IMR-90 (cell line): ENCODE measurements at regions not wholly inside any gene's neighbourhood (a gene's known extent, or its start where the extent isn't known, plus 50 kb on each side); places are given as distances from the start of the nearest gene placed in this dataset.

ENCODE experiments used
- ATAC-seq: fragments of 200-7000 bp; cut with Tn5 transposase; 2 replicates; pipeline ENCODE4 v1.9.1; 2020; ENCODE audit warnings: low read depth, mild to moderate bottlenecking, moderate library complexity
- BruUV-seq: library from RNA; stranded (reverse); fragments of 400-500 nt; replicated peaks from 2 replicates; lab custom pipeline; 2021; lab: Mats Ljungman, UMichigan
- CTCF ChIA-PET: fragments of 300-600 bp; formaldehyde crosslinking; extraction: SDS; loops from one replicate; lab custom pipeline; 2021; ENCODE audit warnings: antibody characterized with exemption; lab: Yijun Ruan, JAX
- POLR2A ChIA-PET: fragments of 300-600 bp; sonication (Branson Sonifier 250); formaldehyde crosslinking; loops from one replicate; lab custom pipeline; 2022; ENCODE audit warnings: antibody characterized with exemption; ENCODE audit not compliant: unreplicated experiment; lab: Charles Lee
- DNase-seq: peaks from one replicate; pipeline ENCODE4 v3.0.0; 2013
- H2AFZ ChIP-seq: replicated peaks from 2 replicates; pipeline ENCODE3; 2013; ENCODE audit warnings: low read length, mild to moderate bottlenecking; ENCODE audit not compliant: poor library complexity
- H2AK5ac ChIP-seq: 2 replicates; pipeline ENCODE4 v1.6.1; 2013; ENCODE audit warnings: low read depth, low read length, inconsistent platforms
- H2AK9ac ChIP-seq: replicated peaks from 2 replicates; pipeline ENCODE3; 2013; ENCODE audit warnings: mild to moderate bottlenecking, low read depth, low read length, moderate library complexity; ENCODE audit not compliant: poor library complexity
- H2BK120ac ChIP-seq: 2 replicates; pipeline ENCODE4 v1.6.1; 2013; ENCODE audit warnings: low read depth, low read length, inconsistent platforms
- H2BK15ac ChIP-seq: 3 replicates; pipeline ENCODE4 v1.6.1; 2013; ENCODE audit warnings: low read depth, low read length, inconsistent platforms
- H2BK20ac ChIP-seq: 2 replicates; pipeline ENCODE4 v1.6.1; 2013; ENCODE audit warnings: low read depth, mild to moderate bottlenecking, inconsistent platforms, low read length, moderate library complexity
- H2BK5ac ChIP-seq: 2 replicates; pipeline ENCODE4 v1.6.1; 2013; ENCODE audit warnings: mild to moderate bottlenecking, low read depth, low read length, inconsistent platforms; ENCODE audit not compliant: poor library complexity, severe bottlenecking
- H3K14ac ChIP-seq: replicated peaks from 2 replicates; pipeline ENCODE4 v1.6.1; 2013; ENCODE audit warnings: low read depth, low read length, inconsistent platforms
- H3K18ac ChIP-seq: 2 replicates; pipeline ENCODE4 v1.6.1; 2013; ENCODE audit warnings: low read depth, low read length, control low read depth
- H3K23ac ChIP-seq: 2 replicates; pipeline ENCODE4 v1.6.1; 2013; ENCODE audit warnings: low read depth, low read length, inconsistent platforms
- H3K27ac ChIP-seq: 2 replicates; pipeline ENCODE4 v1.5.1; 2013; ENCODE audit warnings: mild to moderate bottlenecking, control low read depth, low read length; ENCODE audit not compliant: insufficient read depth
- H3K27me3 ChIP-seq: 2 replicates; pipeline ENCODE4 v1.6.1; 2013; ENCODE audit warnings: low read length; ENCODE audit not compliant: control insufficient read depth, insufficient read depth
- H3K36me3 ChIP-seq: 2 replicates; pipeline ENCODE4 v1.6.1; 2013; ENCODE audit warnings: low read length, mixed read lengths; ENCODE audit not compliant: control insufficient read depth, insufficient read depth
- H3K4ac ChIP-seq: 2 replicates; pipeline ENCODE4 v1.6.1; 2013; ENCODE audit warnings: low read depth, low read length, inconsistent platforms
- H3K4me1 ChIP-seq: 2 replicates; pipeline ENCODE4 v1.6.1; 2013; ENCODE audit warnings: low read length, mixed read lengths; ENCODE audit not compliant: control insufficient read depth, insufficient read depth
- H3K4me2 ChIP-seq: 2 replicates; pipeline ENCODE4 v1.6.1; 2013; ENCODE audit warnings: low read depth, mild to moderate bottlenecking, control low read depth, low read length, moderate library complexity
- H3K4me3 ChIP-seq: 2 replicates; pipeline ENCODE4 v1.5.1; 2013; ENCODE audit warnings: low read depth, mild to moderate bottlenecking, control low read depth, low read length, moderate library complexity; ENCODE audit not compliant: insufficient read depth
- H3K56ac ChIP-seq: 2 replicates; pipeline ENCODE4 v1.6.1; 2013; ENCODE audit warnings: low read length, inconsistent platforms; ENCODE audit not compliant: insufficient read depth; ENCODE audit errors: extremely low read depth
- H3K79me1 ChIP-seq, 2 experiments: 2 replicates each; pipeline ENCODE4 v1.6.1; 2013; ENCODE audit warnings: low read length in 2 of 2, inconsistent platforms in 1 of 2, low read depth in 1 of 2
- H3K9ac ChIP-seq: 2 replicates; pipeline ENCODE4 v1.6.1; 2013; ENCODE audit warnings: low read depth, low read length, control low read depth
- H3K9me1 ChIP-seq: 2 replicates; pipeline ENCODE4 v1.6.1; 2013; ENCODE audit warnings: low read length, inconsistent platforms; ENCODE audit not compliant: insufficient read depth
- H3K9me3 ChIP-seq: 2 replicates; pipeline ENCODE4 v1.6.1; 2013; ENCODE audit warnings: low read length; ENCODE audit not compliant: control insufficient read depth, insufficient read depth
- H4K20me1 ChIP-seq: 2 replicates; pipeline ENCODE4 v1.6.1; 2013; ENCODE audit warnings: low read length, inconsistent platforms; ENCODE audit not compliant: insufficient read depth
- H4K5ac ChIP-seq: 2 replicates; pipeline ENCODE4 v1.6.1; 2013; ENCODE audit warnings: mild to moderate bottlenecking, low read depth, low read length, control low read depth
- H4K8ac ChIP-seq, 2 experiments: 2 replicates each; pipeline ENCODE4 v1.6.1; 2013; ENCODE audit warnings: low read depth in 2 of 2, low read length in 2 of 2, control low read depth in 1 of 2, inconsistent platforms in 1 of 2
- H4K91ac ChIP-seq: 2 replicates; pipeline ENCODE4 v1.6.1; 2013; ENCODE audit warnings: low read depth, low read length, inconsistent platforms; ENCODE audit not compliant: insufficient read depth
- BHLHE40 ChIP-seq: fragments of 150-350 bp; IDR thresholded peaks from 2 replicates; pipeline ENCODE4 v1.6.1; 2016; ENCODE audit warnings: mild to moderate bottlenecking, low read depth, low read length
- CEBPB ChIP-seq: IDR thresholded peaks from 2 replicates; pipeline ENCODE4 v1.6.1; 2012; ENCODE audit warnings: low read depth, low read length, improper control_type of control experiment
- POLR2A ChIP-seq: IDR thresholded peaks from 2 replicates; pipeline ENCODE4 v1.6.1; 2012; ENCODE audit warnings: mild to moderate bottlenecking, low read depth, low read length
- RAD21 ChIP-seq: IDR thresholded peaks from 2 replicates; pipeline ENCODE4 v1.6.1; 2012; ENCODE audit warnings: low read length, improper control_type of control experiment
- SMC3 ChIP-seq: fragments of 150-350 bp; IDR thresholded peaks from 2 replicates; pipeline ENCODE4 v1.6.1; 2016; ENCODE audit warnings: low read depth, mild to moderate bottlenecking, antibody characterized with exemption, low read length, moderate library complexity
- USF2 ChIP-seq: fragments of 150-350 bp; IDR thresholded peaks from 2 replicates; pipeline ENCODE4 v1.6.1; 2017; ENCODE audit warnings: mild to moderate bottlenecking, antibody characterized with exemption, low read length, low read depth
- WGBS, 2 experiments: methylation state at CpG; one replicate each; pipeline versions ENCODE4 v1.1.5 to v1.1.7; 2013; ENCODE audit warnings: missing lambda C conversion rate in 2 of 2; ENCODE audit not compliant: insufficient read length in 1 of 2; ENCODE audit errors: extremely low coverage in 2 of 2; 5-methylcytosine and 5-hydroxymethylcytosine counted together
- dilution Hi-C: fragments of 300-500 bp; cut with HindIII; formaldehyde crosslinking; loops from one replicate; pipeline ENCODE4 v1.14.3; 2018; ENCODE audit warnings: low sequenced_read_pairs; ENCODE audit not compliant: unreplicated experiment
- in situ Hi-C: fragments of 300-500 bp; cut with MboI; formaldehyde crosslinking; loops from 3 replicates; pipeline ENCODE4 v1.14.3; 2019; ENCODE audit warnings: low sequenced_read_pairs, inconsistent platforms, mixed read lengths
- intact Hi-C: fragments of 100-400 bp; cut with micrococcal nuclease; formaldehyde crosslinking; loops from 2 replicates; pipeline ENCODE4 v1.10.0; 2022

GRCh38 chr14:34046799-34047520 is 96.1 kb upstream of the EGLN3 start:
- Histone ChIP-seq H3K4me3 (no peak overlapping the region), H3K79me1 (no peaks in the 10 kb centered on the region), H3K4ac (no peak overlapping the region), H4K5ac (no peak overlapping the region), H3K27me3 (no peaks in the 10 kb centered on the region; the same call in 1 of the 2 replicates), H2AFZ (no peak overlapping the region), H2BK5ac (no peak overlapping the region), H2AK9ac (peak overlapping the region; percentile 70), H3K9ac (no peak overlapping the region), H3K36me3 (no peaks in the 10 kb centered on the region), H4K8ac (no peak overlapping the region), H3K9me3 (no peaks in the 10 kb centered on the region), H2BK120ac (no peak overlapping the region), H3K27ac (no peak overlapping the region), H3K4me2 (no peak overlapping the region), H2AK5ac (no peak overlapping the region), H3K56ac (no peak overlapping the region), H3K18ac (no peak overlapping the region), H2BK15ac (no peak overlapping the region), H4K91ac (no peak overlapping the region), H2BK20ac (no peak overlapping the region), H3K4me1 (no peaks in the 10 kb centered on the region), H3K14ac (no peak overlapping the region), H3K23ac (no peak overlapping the region), H3K9me1 (no peaks in the 10 kb centered on the region), H4K20me1 (no peaks in the 10 kb centered on the region)
- ChIA-PET POLR2A (no interaction called here), CTCF (interaction anchor here (1.1 kb wide), 1 partner anchor 9 kb away, joined by 4 read pairs; no protein-coding TSS in a partner anchor)
- no CpG with 5 or more reads among the region's 3 CpGs for WGBS, 2 experiments
- TF ChIP-seq BHLHE40 = no peak
- TF ChIP-seq USF2 = no peak
- no peak for TF ChIP-seq POLR2A
- no peak for TF ChIP-seq CEBPB
- TF ChIP-seq RAD21 = no peak
- TF ChIP-seq SMC3 = no peak
- intact Hi-C loops = no loop called here
- BruUV-seq = no TSS peak
- dilution Hi-C loops = no loop called here
- in situ Hi-C loops = no loop called here
- DNase-seq (no peak), ATAC-seq (no peak)
